Mesodermal cell (in vitro differentiated cells): ENCODE measurements at regions not wholly inside any gene's neighbourhood (a gene's known extent, or its start where the extent isn't known, plus 50 kb on each side); places are given as distances from the start of the nearest gene placed in this dataset.

Experiments
- H3K27ac ChIP-seq: 2 replicates; pipeline ENCODE4 v1.7.0; 2013; ENCODE audit warnings: mild to moderate bottlenecking, low read depth, low read length, moderate library complexity; ENCODE audit not compliant: severe bottlenecking
- H3K36me3 ChIP-seq: 2 replicates; pipeline ENCODE4 v1.7.1; 2013; ENCODE audit warnings: mild to moderate bottlenecking, low read length, moderate library complexity; ENCODE audit not compliant: control insufficient read depth, insufficient read depth
- H3K4me1 ChIP-seq: one replicate; pipeline ENCODE4 v1.7.1; 2013; ENCODE audit warnings: mild to moderate bottlenecking, low read length; ENCODE audit not compliant: insufficient read depth, control insufficient read depth, poor library complexity, severe bottlenecking
- H3K4me3 ChIP-seq: 2 replicates; pipeline ENCODE4 v1.7.0; 2013; ENCODE audit warnings: low read length, control low read depth, mild to moderate bottlenecking; ENCODE audit not compliant: insufficient read depth, poor library complexity, severe bottlenecking; ENCODE audit errors: extremely low read depth
- H3K9me3 ChIP-seq: 2 replicates; pipeline ENCODE4 v1.7.1; 2013; ENCODE audit warnings: mild to moderate bottlenecking, low read length, moderate library complexity; ENCODE audit not compliant: control insufficient read depth
- WGBS, 2 experiments: methylation state at CpG; one replicate each; pipeline ENCODE4 v1.1.5; 2013; ENCODE audit warnings: missing lambda C conversion rate in 2 of 2; ENCODE audit not compliant: insufficient coverage in 2 of 2; 5-methylcytosine and 5-hydroxymethylcytosine counted together

DNA sequence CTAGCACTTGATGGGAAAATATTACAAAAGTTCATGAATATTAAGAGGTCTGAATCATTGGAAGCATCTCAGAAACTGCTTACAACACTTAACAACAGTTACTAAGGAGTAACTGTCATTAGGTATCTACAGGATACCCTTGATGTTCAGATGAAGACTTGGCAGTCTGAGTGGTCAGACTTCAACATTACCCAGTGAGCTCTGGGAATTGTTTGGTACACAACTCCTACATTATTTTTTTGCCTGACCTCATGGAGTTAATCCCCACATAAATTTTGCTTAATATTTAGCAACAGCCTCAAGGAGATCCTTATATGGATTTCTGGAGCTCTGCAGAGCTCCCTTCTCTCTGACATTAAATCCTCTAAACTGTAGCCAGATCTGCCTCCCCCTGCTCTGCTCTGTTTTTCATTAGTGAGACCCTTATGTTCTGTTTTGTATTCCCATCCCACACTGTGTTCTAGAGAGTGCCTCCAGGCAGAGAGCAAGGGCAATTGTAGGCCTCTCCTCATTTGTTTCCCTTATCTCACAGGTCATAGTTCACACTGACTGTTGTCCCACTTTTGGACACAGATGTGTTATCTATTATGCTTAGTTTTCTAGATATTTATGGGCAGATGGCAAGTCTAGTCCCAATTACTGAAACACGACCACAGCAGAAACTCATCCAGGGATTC is 368.8 kb downstream of the GASK1B start:
- Histone ChIP-seq H3K4me3 (no peak overlapping the region), H3K4me1 (no peaks in the 10 kb centered on the region), H3K36me3 (no peaks in the 10 kb centered on the region), H3K27ac (no peak overlapping the region), H3K9me3 (no peaks in the 10 kb centered on the region)
- WGBS, 2 experiments = no CpG with 5 or more reads among the region's 1 CpG

- no peaks in the 10 kb centered on the region for H3K4me1 ChIP-seq
- no peaks in the 10 kb centered on the region for H3K9me3 ChIP-seq
- 89% methylated on average over 2 of the region's 3 CpGs; no CpG with 5 or more reads in 1 of the 2 experiments for WGBS, 2 experiments
- no peak overlapping the region for H3K4me3 ChIP-seq
- H3K36me3 ChIP-seq = no peaks in the 10 kb centered on the region
- H3K27ac ChIP-seq = no peak overlapping the region
These were observed 369.4 kb downstream of the GASK1B start for GRCh38 chr4:157803421-157803820.

DNA sequence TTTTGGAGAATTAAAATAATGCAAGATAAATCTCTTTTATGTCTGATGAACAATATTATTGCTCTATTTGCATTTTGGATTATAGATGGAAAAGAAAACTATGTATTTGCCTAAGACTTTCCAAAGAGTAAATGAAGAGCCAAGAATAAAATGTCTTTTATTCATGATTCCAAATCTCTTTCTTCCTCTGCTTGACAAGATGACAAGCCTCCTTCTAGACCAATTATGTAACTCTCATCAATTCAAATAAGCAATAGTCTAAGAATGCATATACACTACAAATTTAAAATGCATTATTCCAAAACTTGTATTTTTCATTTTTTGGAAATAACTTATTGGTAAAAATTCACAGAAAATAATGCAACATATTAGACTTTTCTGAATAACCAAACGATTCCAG is 377.3 kb downstream of the GASK1B start:
- Histone ChIP-seq H3K4me3 (no peak overlapping the region), H3K27ac (no peak overlapping the region), H3K36me3 (no peaks in the 10 kb centered on the region), H3K4me1 (no peaks in the 10 kb centered on the region), H3K9me3 (no peaks in the 10 kb centered on the region)
- WGBS, 2 experiments = 100% methylated on average over 1 of the region's 1 CpG; no CpG with 5 or more reads in 1 of the 2 experiments

- H3K4me3 ChIP-seq = no peak overlapping the region
- no peaks in the 10 kb centered on the region for H3K4me1 ChIP-seq
- no peak overlapping the region for H3K27ac ChIP-seq
- no peaks in the 10 kb centered on the region for H3K9me3 ChIP-seq
- H3K36me3 ChIP-seq = no peaks in the 10 kb centered on the region
These were observed 380.1 kb downstream of the GASK1B start for GRCh38 chr4:157792716-157793115.

DNA sequence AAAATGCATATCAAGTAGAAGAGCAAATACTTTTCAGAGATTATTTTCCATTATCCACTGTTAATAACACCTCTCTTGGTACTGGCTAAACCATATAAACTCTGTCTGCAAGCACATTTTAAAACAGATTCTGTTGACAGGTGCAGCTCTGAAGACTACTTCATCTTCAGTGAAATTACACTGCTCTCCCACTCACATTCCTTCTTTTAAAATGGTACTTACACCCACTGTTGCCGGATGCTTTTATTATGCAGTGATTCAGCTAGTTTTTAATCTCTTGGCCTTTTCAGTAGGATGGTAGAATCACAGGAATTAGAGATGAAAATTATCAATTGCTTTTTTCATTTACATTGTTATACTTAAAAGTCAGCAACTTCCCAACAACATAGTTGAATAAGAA is 381.6 kb downstream of the GASK1B start:
- Histone ChIP-seq H3K27ac (no peak overlapping the region), H3K4me3 (no peak overlapping the region), H3K4me1 (no peaks in the 10 kb centered on the region), H3K9me3 (no peaks in the 10 kb centered on the region), H3K36me3 (no peaks in the 10 kb centered on the region)
- WGBS, 2 experiments = no CpG with 5 or more reads among the region's 1 CpG

GRCh38 chr4:157787618-157788017 is 385.2 kb downstream of the GASK1B start:
- no peak overlapping the region for H3K4me3 ChIP-seq
- no peak overlapping the region for H3K27ac ChIP-seq
- WGBS, 2 experiments = 69 to 94% methylated on average over 1 of the region's 2 CpGs

GRCh38 chr4:157781361-157781760 is 391.5 kb downstream of the GASK1B start:
- Histone ChIP-seq H3K4me1 (no peaks in the 10 kb centered on the region), H3K36me3 (no peaks in the 10 kb centered on the region), H3K27ac (no peak overlapping the region), H3K4me3 (no peak overlapping the region), H3K9me3 (no peaks in the 10 kb centered on the region)
- 90 to 100% methylated on average over 1 to 2 of the region's 2 CpGs for WGBS, 2 experiments

More at GRCh38 chr4:157787618-157788017, 385.2 kb downstream of the GASK1B start:
- no peaks in the 10 kb centered on the region for H3K36me3 ChIP-seq
- no peaks in the 10 kb centered on the region for H3K4me1 ChIP-seq
- no peaks in the 10 kb centered on the region for H3K9me3 ChIP-seq

DNA sequence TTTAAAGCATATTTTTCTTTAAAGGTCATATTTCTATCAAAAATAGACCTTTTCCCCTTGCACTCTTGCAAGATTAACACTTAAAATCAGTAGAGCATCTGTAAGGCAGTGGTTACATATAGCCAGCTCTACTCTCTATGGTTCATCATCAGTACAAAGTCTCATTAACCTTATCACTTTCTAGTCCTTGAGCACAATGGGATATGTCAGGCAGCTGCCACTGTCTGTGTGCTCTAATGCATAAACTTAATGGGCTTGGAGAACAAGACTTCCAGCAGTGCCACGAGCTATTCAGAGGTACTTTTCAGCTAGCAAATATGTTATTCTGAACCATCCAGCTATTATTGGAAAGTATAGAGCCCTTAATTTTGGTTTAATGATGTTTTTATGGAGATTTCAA is 393.7 kb downstream of the GASK1B start:
- no CpG with 5 or more reads among the region's 1 CpG for WGBS, 2 experiments
- H3K27ac ChIP-seq = no peak overlapping the region

DNA sequence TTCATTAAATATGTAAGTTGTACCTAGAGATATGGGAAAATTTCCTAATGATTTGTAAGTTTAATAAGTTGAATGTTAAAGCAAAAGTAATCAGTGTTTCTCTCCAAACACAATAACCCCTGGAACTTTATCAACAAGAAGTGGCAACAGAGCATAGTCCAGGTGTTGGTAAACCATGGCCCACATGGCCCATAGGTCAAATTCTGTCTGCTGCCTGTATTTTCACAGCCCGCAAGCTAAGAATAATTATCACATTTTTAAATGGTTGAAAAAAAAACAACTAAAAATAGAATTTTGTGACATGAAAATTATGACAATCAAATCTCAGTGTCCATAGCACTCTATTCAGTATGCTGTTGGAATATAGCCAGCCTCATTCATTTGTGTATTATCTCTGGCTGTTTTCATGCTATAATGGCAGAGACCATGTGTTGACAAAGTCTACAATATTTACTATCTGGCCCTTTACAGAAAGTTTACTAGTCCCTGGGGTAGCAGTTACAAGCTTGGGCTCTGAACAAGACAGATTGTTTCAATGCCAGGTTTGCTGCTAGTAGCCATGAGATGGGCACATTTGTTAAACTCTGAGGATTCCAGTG is 395.8 kb downstream of the GASK1B start:
- Histone ChIP-seq H3K27ac (no peak overlapping the region), H3K4me3 (no peak overlapping the region), H3K4me1 (no peaks in the 10 kb centered on the region), H3K9me3 (no peaks in the 10 kb centered on the region), H3K36me3 (no peaks in the 10 kb centered on the region)
- no CpG with 5 or more reads among the region's 1 CpG for WGBS, 2 experiments

More for the DNA sequence above, 393.7 kb downstream of the GASK1B start:
- Histone ChIP-seq H3K4me1 (no peaks in the 10 kb centered on the region), H3K36me3 (no peaks in the 10 kb centered on the region), H3K4me3 (no peak overlapping the region), H3K9me3 (no peaks in the 10 kb centered on the region)

GRCh38 chr4:157775971-157776370 is 396.9 kb downstream of the GASK1B start:
- H3K27ac ChIP-seq = no peak overlapping the region
- H3K4me3 ChIP-seq = no peak overlapping the region
- H3K9me3 ChIP-seq = no peaks in the 10 kb centered on the region
- H3K4me1 ChIP-seq = no peaks in the 10 kb centered on the region
- no peaks in the 10 kb centered on the region for H3K36me3 ChIP-seq

DNA sequence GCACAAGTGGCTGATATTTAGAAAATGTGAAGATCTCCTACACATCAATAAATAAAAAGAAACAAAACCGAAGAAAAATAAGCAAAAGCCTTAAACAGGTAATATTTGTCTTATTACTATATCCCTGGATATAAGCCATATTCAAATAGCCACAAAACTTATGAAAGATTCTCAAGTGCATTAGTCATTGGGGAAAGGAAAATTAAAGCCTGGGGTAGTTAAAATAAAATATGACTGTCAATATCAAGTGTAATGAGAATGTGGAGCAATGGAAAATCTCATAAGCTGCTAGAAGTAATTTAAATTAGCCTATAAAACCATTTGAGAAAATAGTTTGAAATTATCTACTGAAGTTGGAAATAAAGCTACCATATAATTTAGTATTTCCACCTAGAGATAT is 399.9 kb downstream of the GASK1B start:
- no peak overlapping the region for H3K4me3 ChIP-seq

More for the DNA sequence above, 399.9 kb downstream of the GASK1B start:
- Histone ChIP-seq H3K9me3 (no peaks in the 10 kb centered on the region), H3K4me1 (no peaks in the 10 kb centered on the region), H3K27ac (no peak overlapping the region), H3K36me3 (no peaks in the 10 kb centered on the region)
- no CpG with 5 or more reads among the region's 1 CpG for WGBS, 2 experiments
